CD8-positive, alpha-beta memory T cell (primary cell): ENCODE measurements at regions not wholly inside any gene's neighbourhood (a gene's known extent, or its start where the extent isn't known, plus 50 kb on each side); places are given as distances from the start of the nearest gene placed in this dataset.
A peak's percentile ranks its signal among the peaks of the same experiment; 100 is the strongest.
"Not testable (repeated sequence)": the region's sequence is repeated elsewhere in the genome, so short reads cannot be mapped to it uniquely, and the experiment has no call there.

Source experiments
- CTCF ChIA-PET: fragments of 350-600 bp; sonication (Branson Sonifier 250); formaldehyde crosslinking; loops from one replicate; lab custom pipeline; 2021; ENCODE audit warnings: antibody characterized with exemption; lab: Charles Lee
- POLR2A ChIA-PET: fragments of 350-600 bp; sonication (Branson Sonifier 250); formaldehyde crosslinking; loops from one replicate; lab custom pipeline; 2021; ENCODE audit warnings: antibody characterized with exemption; lab: Charles Lee
- DNase-seq, 5 donors: peaks; one replicate each; pipeline versions ENCODE4 v3.0.0 to v3.0.0-alpha.2; 2020 to 2022; ENCODE audit warnings: mixed read lengths in 1 of 5
- H3K27ac ChIP-seq: one replicate; pipeline ENCODE4 v1.7.0; 2013; ENCODE audit warnings: low read depth, mild to moderate bottlenecking, low read length, moderate library complexity
- H3K27me3 ChIP-seq: 2 replicates; pipeline ENCODE4 v1.7.0; 2013; ENCODE audit warnings: low read length, mild to moderate bottlenecking; ENCODE audit not compliant: insufficient read depth, poor library complexity, severe bottlenecking
- H3K36me3 ChIP-seq: 2 replicates; pipeline ENCODE4 v1.7.0; 2013; ENCODE audit warnings: mild to moderate bottlenecking, low read length, moderate library complexity; ENCODE audit not compliant: insufficient read depth
- H3K4me1 ChIP-seq: 2 replicates; pipeline ENCODE4 v1.7.0; 2013; ENCODE audit warnings: mild to moderate bottlenecking, low read length, moderate library complexity; ENCODE audit not compliant: insufficient read depth
- H3K4me3 ChIP-seq: 2 replicates; pipeline ENCODE4 v1.7.0; 2013; ENCODE audit warnings: mild to moderate bottlenecking, low read length
- H3K9me3 ChIP-seq: 2 replicates; pipeline ENCODE4 v1.7.0; 2013; ENCODE audit warnings: mild to moderate bottlenecking, low read length
- H3K27ac Mint-ChIP-seq, 8 donors: one replicate each; pipeline ENCODE4 v1.8.0; 2020 to 2021; ENCODE audit warnings: mixed read lengths in 8 of 8, mild to moderate bottlenecking in 6 of 8, inconsistent platforms in 3 of 8, moderate library complexity in 3 of 8
- H3K27me3 Mint-ChIP-seq, 2 donors: one replicate each; pipeline ENCODE4 v1.8.0; 2020 to 2021; ENCODE audit warnings: mixed read lengths in 2 of 2, mild to moderate bottlenecking in 1 of 2, moderate library complexity in 1 of 2
- H3K36me3 Mint-ChIP-seq, 3 donors: one replicate each; pipeline ENCODE4 v1.8.0; 2020 to 2021; ENCODE audit warnings: mixed read lengths in 3 of 3, inconsistent platforms in 1 of 3, mild to moderate bottlenecking in 1 of 3
- H3K4me1 Mint-ChIP-seq, 3 donors: one replicate each; pipeline ENCODE4 v1.8.0; 2020 to 2021; ENCODE audit warnings: mixed read lengths in 3 of 3, inconsistent platforms in 1 of 3, mild to moderate bottlenecking in 1 of 3
- H3K4me3 Mint-ChIP-seq, 7 donors: one replicate each; pipeline ENCODE4 v1.8.0; 2020 to 2021; ENCODE audit warnings: mixed read lengths in 7 of 7, mild to moderate bottlenecking in 6 of 7, moderate library complexity in 4 of 7, inconsistent platforms in 2 of 7
- H3K9me3 Mint-ChIP-seq, 5 donors: one replicate each; pipeline ENCODE4 v1.8.0; 2020 to 2022; ENCODE audit warnings: mixed read lengths in 5 of 5, mild to moderate bottlenecking in 3 of 5, moderate library complexity in 2 of 5, inconsistent platforms in 1 of 5

DNA sequence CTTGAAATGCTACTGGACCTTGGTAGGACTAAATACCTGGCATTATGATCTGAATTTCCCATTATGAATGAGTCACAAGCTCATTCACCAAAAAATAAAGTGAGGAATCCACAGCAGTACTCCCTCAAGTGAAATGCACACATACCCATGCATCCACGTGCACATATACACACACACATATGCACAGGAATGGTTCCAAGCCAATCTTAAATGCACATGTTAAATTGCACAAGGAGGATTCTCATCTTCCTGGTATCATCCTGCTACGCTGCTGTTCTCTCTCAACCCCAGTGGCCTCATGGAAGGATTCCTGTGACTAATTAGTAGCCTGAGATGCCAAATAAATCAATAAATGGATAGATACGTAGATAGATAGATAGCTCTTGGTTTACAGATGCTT lies 132.1 kb upstream of the KLF12 start:
- DNase-seq, result no peak
- Mint-ChIP-seq H3K27ac (no peak overlapping the region), H3K27me3 (no peaks in the 10 kb centered on the region), H3K4me3 (no peak overlapping the region), H3K4me1 (peaks cover 11 to 35% (median 30%) of the 10 kb centered on the region in 3 donors), H3K9me3 (peaks cover 12 to 26% (median 15%) of the 10 kb centered on the region in 5 donors), H3K36me3 (peaks cover 23 to 56% (median 38%) of the 10 kb centered on the region in 3 donors)
- Histone ChIP-seq H3K4me1 (no peaks in the 10 kb centered on the region), H3K4me3 (no peak overlapping the region), H3K36me3 (no peaks in the 10 kb centered on the region), H3K27ac (no peak overlapping the region), H3K9me3 (no peaks in the 10 kb centered on the region), H3K27me3 (no peaks in the 10 kb centered on the region)
- POLR2A ChIA-PET, result interaction anchor here (0.7 kb wide), 1 partner anchor 19 kb away, joined by 3 read pairs; no protein-coding TSS in a partner anchor
- CTCF ChIA-PET, result interaction anchor here (2.9 kb wide), 1 partner anchor 21 kb away, joined by 9 read pairs; no protein-coding TSS in a partner anchor

- H3K27ac ChIP-seq, result no peak overlapping the region
- DNase-seq, result no peak
- Mint-ChIP-seq H3K27me3 (no peaks in the 10 kb centered on the region), H3K36me3 (peaks cover 17 to 41% (median 38%) of the 10 kb centered on the region in 3 donors), H3K27ac (no peak overlapping the region), H3K9me3 (peaks cover 11 to 26% (median 15%) of the 10 kb centered on the region in 5 donors), H3K4me3 (no peak overlapping the region), H3K4me1 (peaks cover 21 to 42% (median 38%) of the 10 kb centered on the region in 3 donors)
- H3K9me3 ChIP-seq, result no peaks in the 10 kb centered on the region
- CTCF ChIA-PET, result no interaction called here
- H3K4me1 ChIP-seq, result peaks cover 9% of the 10 kb centered on the region
- H3K27me3 ChIP-seq, result no peaks in the 10 kb centered on the region
- no peak overlapping the region for H3K4me3 ChIP-seq
- no peaks in the 10 kb centered on the region for H3K36me3 ChIP-seq
- POLR2A ChIA-PET, result no interaction called here
Measured at GRCh38 chr13:74264333-74264732, 130.1 kb upstream of the KLF12 start.

DNA sequence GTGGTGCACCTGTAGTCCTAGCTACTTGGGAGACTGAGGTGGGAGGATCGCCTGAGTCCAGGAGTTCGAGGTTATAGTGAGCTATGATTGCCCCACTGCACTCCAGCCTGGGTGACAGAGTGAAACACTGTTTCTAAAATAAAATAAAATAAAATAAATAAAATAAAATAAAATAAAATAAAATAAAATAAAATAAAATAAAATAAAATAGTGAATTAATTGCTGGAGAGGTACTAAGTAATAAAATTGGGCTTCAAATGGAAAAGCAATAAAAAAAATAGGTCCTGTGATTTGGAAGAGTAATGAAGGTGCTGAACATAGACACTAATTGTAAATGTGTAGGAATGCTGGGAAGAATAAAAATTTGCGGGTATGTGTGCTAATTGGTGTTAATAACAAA lies 126.2 kb upstream of the KLF12 start:
- H3K27ac ChIP-seq, DNase-seq, CTCF ChIA-PET: not testable (repeated sequence)

DNA sequence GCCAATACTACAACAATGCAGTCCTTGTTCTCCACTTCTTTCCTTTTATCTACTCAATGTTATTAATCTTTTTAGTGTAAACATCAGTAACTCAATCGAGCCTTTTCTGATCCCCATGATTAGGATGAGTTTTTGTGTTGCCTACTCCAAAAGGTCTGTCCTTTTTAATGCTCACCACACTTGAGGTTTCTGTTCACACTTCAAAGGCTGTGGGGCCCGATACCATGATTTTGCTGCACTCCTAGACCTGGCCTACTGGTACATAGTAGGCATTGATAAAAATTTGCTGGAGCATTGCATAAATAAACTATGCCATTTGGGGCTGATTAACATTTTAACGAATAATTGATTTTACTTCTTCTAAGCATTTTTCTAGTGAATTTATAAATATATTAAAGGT lies 125.4 kb upstream of the KLF12 start:
- H3K4me3 Mint-ChIP-seq, result peak overlapping the region in 4 of 7 donors; percentile 1 to 39 (median 30)
- H3K27me3 ChIP-seq, result no peaks in the 10 kb centered on the region
- no peaks in the 10 kb centered on the region for H3K36me3 ChIP-seq
- peaks cover 41% of the 10 kb centered on the region for H3K4me1 ChIP-seq
- no peak for DNase-seq
- H3K27me3 Mint-ChIP-seq, result no peaks in the 10 kb centered on the region
- ChIA-PET CTCF (no interaction called here), POLR2A (no interaction called here)
- no peaks in the 10 kb centered on the region for H3K9me3 ChIP-seq
- H3K27ac Mint-ChIP-seq, result peak overlapping the region in 6 of 8 donors; percentile 24 to 84 (median 54)
- no peak overlapping the region for H3K4me3 ChIP-seq
- no peak overlapping the region for H3K27ac ChIP-seq
- H3K36me3 Mint-ChIP-seq, result peaks cover 15 to 32% (median 17%) of the 10 kb centered on the region in 3 donors
- H3K9me3 Mint-ChIP-seq, result peaks cover 0 to 11% (median 8%) of the 10 kb centered on the region in 5 donors
- H3K4me1 Mint-ChIP-seq, result peaks cover 55 to 69% (median 69%) of the 10 kb centered on the region in 3 donors

More for the DNA sequence above, 126.2 kb upstream of the KLF12 start:
- H3K9me3 Mint-ChIP-seq, result peaks cover 4 to 15% (median 14%) of the 10 kb centered on the region in 5 donors
- H3K4me1 ChIP-seq, result peaks cover 39% of the 10 kb centered on the region
- H3K4me3 ChIP-seq, H3K36me3 ChIP-seq, H3K9me3 ChIP-seq, H3K4me3 Mint-ChIP-seq, H3K27me3 Mint-ChIP-seq, POLR2A ChIA-PET, H3K27me3 ChIP-seq: not testable (repeated sequence)
- H3K36me3 Mint-ChIP-seq, result peaks cover 16 to 36% (median 24%) of the 10 kb centered on the region in 3 donors
- peaks cover 50 to 64% (median 61%) of the 10 kb centered on the region in 3 donors for H3K4me1 Mint-ChIP-seq
- H3K27ac Mint-ChIP-seq, result peak overlapping the region in 1 of 8 donors; percentile 70

- no peaks in the 10 kb centered on the region for H3K27me3 ChIP-seq
- Mint-ChIP-seq H3K4me3 (peak overlapping the region in 1 of 7 donors; percentile 39), H3K9me3 (peaks cover 0 to 7% (median 4%) of the 10 kb centered on the region in 5 donors), H3K27me3 (no peaks in the 10 kb centered on the region), H3K4me1 (peaks cover 61 to 76% (median 75%) of the 10 kb centered on the region in 3 donors), H3K27ac (peak overlapping the region in 7 of 8 donors; percentile 5 to 84 (median 38)), H3K36me3 (peaks cover 10 to 29% (median 15%) of the 10 kb centered on the region in 3 donors)
- peaks cover 48% of the 10 kb centered on the region for H3K4me1 ChIP-seq
- no peaks in the 10 kb centered on the region for H3K9me3 ChIP-seq
- DNase-seq, result no peak
- no peak overlapping the region for H3K27ac ChIP-seq
- no peaks in the 10 kb centered on the region for H3K36me3 ChIP-seq
- no peak overlapping the region for H3K4me3 ChIP-seq
- ChIA-PET POLR2A (interaction anchor here (0.7 to 1.3 kb wide), 2 partner anchors 15 to 28 kb away, joined by 3 read pairs; no protein-coding TSS in a partner anchor), CTCF (interaction anchor here (0.9 to 1.9 kb wide), 2 partner anchors 12 to 49 kb away, joined by 3 to 6 read pairs; no protein-coding TSS in a partner anchor)
Measured at GRCh38 chr13:74258961-74259360, 124.8 kb upstream of the KLF12 start.

DNA sequence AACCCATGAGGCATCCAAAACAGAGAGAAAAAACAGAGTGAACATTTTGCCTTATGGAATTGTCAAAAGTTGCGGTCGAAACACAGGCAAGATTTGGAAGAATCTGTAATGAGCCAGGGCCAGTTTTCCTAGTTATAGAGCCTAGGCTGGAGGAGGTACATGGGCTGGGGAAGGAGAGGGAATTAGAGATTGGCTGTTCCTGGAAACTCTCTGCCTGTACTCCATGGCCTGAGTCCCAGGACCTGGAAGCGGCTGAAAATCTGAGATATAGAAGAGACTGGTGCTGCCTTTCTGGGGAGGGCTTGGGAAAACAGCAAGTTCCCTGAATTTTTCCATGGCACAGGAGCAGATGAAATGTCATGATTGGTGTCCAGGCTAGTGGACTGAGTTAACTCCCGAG lies 122.8 kb upstream of the KLF12 start:
- no peak overlapping the region for H3K27ac ChIP-seq
- H3K36me3 ChIP-seq, result no peaks in the 10 kb centered on the region
- no peak overlapping the region for H3K4me3 ChIP-seq
- no peaks in the 10 kb centered on the region for H3K27me3 ChIP-seq
- Mint-ChIP-seq H3K27ac (peak overlapping the region in 6 of 8 donors; percentile 13 to 79 (median 52)), H3K4me1 (peaks cover 78 to 91% (median 90%) of the 10 kb centered on the region in 3 donors), H3K36me3 (peaks cover 6 to 20% (median 13%) of the 10 kb centered on the region in 3 donors), H3K27me3 (no peaks in the 10 kb centered on the region), H3K4me3 (peak overlapping the region in 5 of 7 donors; percentile 3 to 68 (median 34)), H3K9me3 (no peaks in the 10 kb centered on the region)
- no peaks in the 10 kb centered on the region for H3K9me3 ChIP-seq
- H3K4me1 ChIP-seq, result peaks cover 63% of the 10 kb centered on the region
- ChIA-PET CTCF (interaction anchor here (0.8 to 1.1 kb wide), 2 partner anchors 9 to 30 kb away, joined by 3 to 4 read pairs; no protein-coding TSS in a partner anchor), POLR2A (no interaction called here)
- no peak for DNase-seq

DNA sequence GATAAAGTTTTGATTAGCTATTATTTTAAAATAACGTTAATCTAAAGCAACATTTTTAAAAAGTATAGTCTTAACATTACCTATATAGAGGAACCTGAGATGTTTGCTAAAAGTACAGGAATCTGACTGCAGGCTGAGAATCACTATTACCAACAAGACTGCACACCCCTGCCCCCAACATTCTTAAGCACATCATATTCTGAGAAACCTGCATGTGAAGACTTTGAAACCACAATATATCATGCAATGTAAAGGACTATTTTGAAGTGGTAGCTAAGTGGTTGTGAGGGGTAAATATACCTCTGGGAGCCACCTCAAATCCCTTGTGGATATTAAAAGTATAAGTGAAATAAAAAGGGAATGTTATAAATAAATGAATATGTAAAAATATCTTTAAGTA lies 119.0 kb upstream of the KLF12 start:
- H3K4me1 ChIP-seq, result peaks cover 76% of the 10 kb centered on the region
- DNase-seq, result no peak
- H3K36me3 ChIP-seq, result no peaks in the 10 kb centered on the region
- CTCF ChIA-PET, result interaction anchor here (0.9 to 3.3 kb wide), 2 partner anchors 34 to 418 kb away, joined by 3 to 18 read pairs; no protein-coding TSS in a partner anchor
- POLR2A ChIA-PET, result interaction anchor here (0.7 to 1.6 kb wide), 3 partner anchors 22 to 35 kb away, joined by 3 to 4 read pairs (median 3); no protein-coding TSS in a partner anchor
- peak overlapping the region in 5 of 8 donors; percentile 55 to 96 (median 90) for H3K27ac Mint-ChIP-seq
- H3K27ac ChIP-seq, result no peak overlapping the region
- H3K36me3 Mint-ChIP-seq, result peaks cover 20 to 27% (median 23%) of the 10 kb centered on the region in 3 donors
- no peaks in the 10 kb centered on the region for H3K27me3 ChIP-seq
- H3K4me3 ChIP-seq, result no peak overlapping the region
- H3K9me3 ChIP-seq, result no peaks in the 10 kb centered on the region
- H3K4me1 Mint-ChIP-seq, result peaks cover 88 to 99% (median 98%) of the 10 kb centered on the region in 3 donors
- H3K4me3 Mint-ChIP-seq, result peak overlapping the region in 5 of 7 donors; percentile 19 to 77 (median 64)
- no peaks in the 10 kb centered on the region for H3K9me3 Mint-ChIP-seq
- H3K27me3 Mint-ChIP-seq, result no peaks in the 10 kb centered on the region
